ENCODE measurements at regions not wholly inside any gene's neighbourhood (a gene's known extent, or its start where the extent isn't known, plus 50 kb on each side); places are given as distances from the start of the nearest gene placed in this dataset.

- no peak for ATAC-seq
- no peaks in the 10 kb centered on the region for H3K36me3 ChIP-seq (ENCODE audit: low read depth)
- intact Hi-C loops (cut with DNase I, micrococcal nuclease): no loop called here
- no peak for DNase-seq
- no peaks in the 10 kb centered on the region for H3K9me3 ChIP-seq
- TF ChIP-seq, protein P1, sequence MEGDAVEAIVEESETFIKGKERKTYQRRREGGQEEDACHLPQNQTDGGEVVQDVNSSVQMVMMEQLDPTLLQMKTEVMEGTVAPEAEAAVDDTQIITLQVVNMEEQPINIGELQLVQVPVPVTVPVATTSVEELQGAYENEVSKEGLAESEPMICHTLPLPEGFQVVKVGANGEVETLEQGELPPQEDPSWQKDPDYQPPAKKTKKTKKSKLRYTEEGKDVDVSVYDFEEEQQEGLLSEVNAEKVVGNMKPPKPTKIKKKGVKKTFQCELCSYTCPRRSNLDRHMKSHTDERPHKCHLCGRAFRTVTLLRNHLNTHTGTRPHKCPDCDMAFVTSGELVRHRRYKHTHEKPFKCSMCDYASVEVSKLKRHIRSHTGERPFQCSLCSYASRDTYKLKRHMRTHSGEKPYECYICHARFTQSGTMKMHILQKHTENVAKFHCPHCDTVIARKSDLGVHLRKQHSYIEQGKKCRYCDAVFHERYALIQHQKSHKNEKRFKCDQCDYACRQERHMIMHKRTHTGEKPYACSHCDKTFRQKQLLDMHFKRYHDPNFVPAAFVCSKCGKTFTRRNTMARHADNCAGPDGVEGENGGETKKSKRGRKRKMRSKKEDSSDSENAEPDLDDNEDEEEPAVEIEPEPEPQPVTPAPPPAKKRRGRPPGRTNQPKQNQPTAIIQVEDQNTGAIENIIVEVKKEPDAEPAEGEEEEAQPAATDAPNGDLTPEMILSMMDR (IDR thresholded peaks at IDR 0.05): no peak
- H3K4me1 ChIP-seq (ENCODE audit: low read depth): no peaks in the 10 kb centered on the region
- H3K4me3 ChIP-seq: no peak overlapping the region
Measured at GRCh38 chr15:46672041-46672440, 1037.2 kb downstream of the SQOR start.

GRCh38 chr15:46676233-46677206 is 1040.8 kb upstream of the SEMA6D start:
- Histone ChIP-seq H3K9me3 (no peaks in the 10 kb centered on the region), H3K4me3 (no peak overlapping the region), H3K4me1 (ENCODE audit: low read depth) (peaks cover 2% of the 10 kb centered on the region), H3K36me3 (ENCODE audit: low read depth) (no peaks in the 10 kb centered on the region)
- DNase-seq: no peak
- TF ChIP-seq, protein P1 (IDR thresholded peaks at IDR 0.05): no peak
- intact Hi-C loops (cut with DNase I, micrococcal nuclease): no loop called here
- peak; percentile 56 for ATAC-seq

DNA sequence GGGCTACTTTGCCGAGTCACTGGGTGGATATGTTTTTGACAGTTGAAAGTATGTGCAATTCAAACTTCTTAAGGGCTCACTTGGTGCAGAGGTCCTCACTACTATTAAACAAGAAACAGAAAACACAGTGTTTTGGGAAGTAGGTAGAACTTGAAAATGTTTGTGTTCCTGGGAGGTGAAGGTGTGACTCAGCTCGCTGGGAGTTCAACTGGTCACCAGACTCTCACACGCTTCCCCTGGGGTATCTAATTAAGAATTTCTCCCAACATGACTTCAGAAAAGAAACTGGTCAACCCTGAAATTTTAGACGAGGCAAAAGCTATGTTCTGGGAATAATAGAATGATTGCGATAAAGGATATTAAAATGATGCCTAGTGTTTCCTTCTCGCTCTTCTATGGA is 1039.8 kb upstream of the SEMA6D start:
- DNase-seq (no peak), ATAC-seq (no peak)
- H3K9me3 ChIP-seq: no peaks in the 10 kb centered on the region
- TF ChIP-seq, protein P1 (IDR thresholded peaks at IDR 0.05): no peak
- H3K36me3 ChIP-seq (ENCODE audit: low read depth): no peaks in the 10 kb centered on the region
- H3K4me1 ChIP-seq (ENCODE audit: low read depth): peaks cover 11% of the 10 kb centered on the region
- intact Hi-C loops (cut with DNase I, micrococcal nuclease): no loop called here
- H3K4me3 ChIP-seq: no peak overlapping the region

DNA sequence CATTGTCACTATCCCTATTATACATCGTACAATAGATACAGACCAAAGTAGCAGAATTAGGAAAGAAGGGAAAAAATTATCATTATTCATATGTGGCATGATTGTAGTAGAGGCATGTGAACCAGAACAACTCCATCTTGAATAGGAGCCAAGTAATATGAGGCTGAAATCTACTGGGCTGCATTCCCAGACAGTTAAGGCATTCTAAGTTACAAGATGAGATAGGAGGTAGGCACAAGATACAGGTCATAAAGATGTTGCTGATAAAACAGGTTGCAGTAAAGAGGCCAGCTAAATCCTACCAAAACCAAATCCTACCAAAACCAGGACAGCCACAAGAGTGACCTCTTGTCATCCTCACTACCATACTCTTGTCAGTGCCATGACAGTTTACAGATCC is 1035.4 kb upstream of the SEMA6D start:
- peak; percentile 63 for ATAC-seq
- Histone ChIP-seq H3K4me3 (no peak overlapping the region), H3K36me3 (ENCODE audit: low read depth) (no peaks in the 10 kb centered on the region), H3K4me1 (ENCODE audit: low read depth) (peaks cover 26% of the 10 kb centered on the region), H3K9me3 (no peaks in the 10 kb centered on the region)
- intact Hi-C loops (cut with DNase I, micrococcal nuclease): no loop called here
- no peak for DNase-seq
- TF ChIP-seq, protein P1 (IDR thresholded peaks at IDR 0.05): no peak

- no peak overlapping the region for H3K4me3 ChIP-seq
- peak; percentile 80 for ATAC-seq
- no peaks in the 10 kb centered on the region for H3K36me3 ChIP-seq (ENCODE audit: low read depth)
- no peaks in the 10 kb centered on the region for H3K9me3 ChIP-seq
- H3K4me1 ChIP-seq (ENCODE audit: low read depth): peaks cover 28% of the 10 kb centered on the region
- peak in 1 of 3 donors; percentile 81 for DNase-seq
- intact Hi-C loops (cut with DNase I, micrococcal nuclease): no loop called here
- TF ChIP-seq, protein P1 (IDR thresholded peaks at IDR 0.05): no peak
Measured at GRCh38 chr15:46682969-46683791, 1034.1 kb upstream of the SEMA6D start.
